Lower leg skin (tissue), 4 donors: ENCODE measurements at regions not wholly inside any gene's neighbourhood (a gene's known extent, or its start where the extent isn't known, plus 50 kb on each side); places are given as distances from the start of the nearest gene placed in this dataset.

ENCODE experiments used
- DNase-seq, 2 donors: peaks; one replicate each; pipeline ENCODE4 v3.0.0-alpha.2; 2019; ENCODE audit warnings: low spot score in 2 of 2
- H3K4me3 ChIP-seq: fragments of 200-600 bp; sonication (generic); 2 replicates; pipeline ENCODE4 v1.5.1; 2017; ENCODE audit warnings: mild to moderate bottlenecking, low read depth; ENCODE audit not compliant: poor library complexity, severe bottlenecking
- POLR2A ChIP-seq, 2 donors: fragments of 450-650 bp; IDR thresholded peaks; one replicate each; pipeline ENCODE4 v1.6.1; 2016 to 2017; ENCODE audit warnings: antibody characterized with exemption in 2 of 2, mild to moderate bottlenecking in 1 of 2, moderate library complexity in 1 of 2
- WGBS, 2 donors: methylation state at CpG; one replicate each; pipeline ENCODE4 v1.1.5; 2018; 5-methylcytosine and 5-hydroxymethylcytosine counted together
- intact Hi-C: fragments of 100-400 bp; cut with DNase I; formaldehyde crosslinking; loops from one replicate; pipeline ENCODE4 v1.15.0; 2023; ENCODE audit warnings: low total_unique reads
- TF ChIP-seq, protein P1 (sequence below), 3 donors: fragments of 450-650 bp; IDR thresholded peaks; one replicate each; pipeline ENCODE4 v1.5.1; 2016; ENCODE audit warnings: antibody characterized with exemption in 3 of 3, mild to moderate bottlenecking in 3 of 3, moderate library complexity in 2 of 3

DNA sequence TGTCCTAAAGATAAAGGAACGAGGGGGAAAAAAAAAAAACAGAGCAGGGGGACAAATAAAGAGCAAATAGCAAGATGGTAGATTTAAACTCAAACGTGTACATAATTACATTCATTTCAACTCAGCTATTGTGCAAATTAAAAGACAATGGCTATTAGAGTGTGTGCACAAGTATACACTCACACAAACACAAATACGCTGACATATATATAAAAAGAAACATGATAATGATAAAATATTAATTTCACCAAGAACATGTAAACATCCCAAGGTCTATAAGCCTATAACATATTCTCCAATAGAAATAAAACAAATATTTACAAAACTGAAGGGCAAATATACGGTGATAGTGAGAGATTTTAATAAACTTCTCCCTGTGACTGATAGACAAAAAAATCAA, 1354.9 kb upstream of the GJE1 start:
- intact Hi-C loops, result no loop called here
- DNase-seq, result no peak
- 87 to 89% methylated on average over 4 of the region's 4 CpGs for WGBS, 2 donors
- no peak for TF ChIP-seq POLR2A (IDR thresholded peaks at IDR 0.05)
- TF ChIP-seq, protein P1, sequence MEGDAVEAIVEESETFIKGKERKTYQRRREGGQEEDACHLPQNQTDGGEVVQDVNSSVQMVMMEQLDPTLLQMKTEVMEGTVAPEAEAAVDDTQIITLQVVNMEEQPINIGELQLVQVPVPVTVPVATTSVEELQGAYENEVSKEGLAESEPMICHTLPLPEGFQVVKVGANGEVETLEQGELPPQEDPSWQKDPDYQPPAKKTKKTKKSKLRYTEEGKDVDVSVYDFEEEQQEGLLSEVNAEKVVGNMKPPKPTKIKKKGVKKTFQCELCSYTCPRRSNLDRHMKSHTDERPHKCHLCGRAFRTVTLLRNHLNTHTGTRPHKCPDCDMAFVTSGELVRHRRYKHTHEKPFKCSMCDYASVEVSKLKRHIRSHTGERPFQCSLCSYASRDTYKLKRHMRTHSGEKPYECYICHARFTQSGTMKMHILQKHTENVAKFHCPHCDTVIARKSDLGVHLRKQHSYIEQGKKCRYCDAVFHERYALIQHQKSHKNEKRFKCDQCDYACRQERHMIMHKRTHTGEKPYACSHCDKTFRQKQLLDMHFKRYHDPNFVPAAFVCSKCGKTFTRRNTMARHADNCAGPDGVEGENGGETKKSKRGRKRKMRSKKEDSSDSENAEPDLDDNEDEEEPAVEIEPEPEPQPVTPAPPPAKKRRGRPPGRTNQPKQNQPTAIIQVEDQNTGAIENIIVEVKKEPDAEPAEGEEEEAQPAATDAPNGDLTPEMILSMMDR (IDR thresholded peaks at IDR 0.05), result no peak
- H3K4me3 ChIP-seq, result no peak overlapping the region

DNA sequence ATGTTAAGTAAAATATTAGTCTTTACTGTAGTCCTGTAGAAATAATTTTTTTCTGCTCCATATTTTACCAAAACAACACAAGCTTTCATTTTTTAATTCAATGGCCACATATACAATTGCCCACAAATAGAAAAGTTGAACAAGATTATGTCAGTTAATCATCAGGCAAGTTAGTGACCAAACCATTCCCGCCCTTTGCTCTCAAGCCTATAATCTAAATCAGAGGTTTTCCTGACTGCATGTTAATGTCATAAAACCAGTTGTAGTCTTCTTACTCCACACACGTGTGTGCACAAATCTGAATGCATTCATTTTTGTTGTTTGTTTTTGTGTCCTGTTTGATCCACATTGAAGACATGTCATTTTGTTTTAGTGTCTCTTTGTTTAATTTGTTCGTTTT, 1357.7 kb upstream of the GJE1 start:
- TF ChIP-seq, protein P1 (IDR thresholded peaks at IDR 0.05), result no peak
- TF ChIP-seq POLR2A (IDR thresholded peaks at IDR 0.05), result no peak
- DNase-seq, result no peak
- no peak overlapping the region for H3K4me3 ChIP-seq
- WGBS, 2 donors, result 65 to 74% methylated on average over 3 of the region's 3 CpGs
- intact Hi-C loops, result no loop called here

DNA sequence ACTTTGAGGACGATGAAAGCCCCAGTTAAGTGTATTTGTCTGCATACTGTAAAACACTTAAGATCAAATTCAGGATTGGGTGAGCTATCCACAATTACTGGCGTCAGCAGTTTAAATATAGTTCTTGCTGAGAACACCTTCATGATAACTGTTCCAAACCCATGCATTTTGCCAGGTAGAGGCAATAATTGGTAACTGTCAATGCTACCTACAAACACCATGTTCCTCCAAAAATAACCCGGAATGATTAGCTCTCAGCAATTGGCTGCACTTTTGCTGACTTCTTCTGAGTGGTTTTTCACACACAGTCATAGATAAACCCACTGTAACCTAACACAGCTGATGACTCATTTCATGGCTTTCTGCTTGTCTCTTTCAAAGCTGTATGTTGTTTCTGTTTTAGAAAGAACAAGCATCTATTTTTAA, 1358.6 kb upstream of the GJE1 start:
- WGBS, 2 donors, result 37 to 42% methylated on average over 3 of the region's 3 CpGs
- DNase-seq, result no peak
- no peak overlapping the region for H3K4me3 ChIP-seq
- intact Hi-C loops, result no loop called here
- TF ChIP-seq, protein P1 (IDR thresholded peaks at IDR 0.05), result no peak
- no peak for TF ChIP-seq POLR2A (IDR thresholded peaks at IDR 0.05)

DNA sequence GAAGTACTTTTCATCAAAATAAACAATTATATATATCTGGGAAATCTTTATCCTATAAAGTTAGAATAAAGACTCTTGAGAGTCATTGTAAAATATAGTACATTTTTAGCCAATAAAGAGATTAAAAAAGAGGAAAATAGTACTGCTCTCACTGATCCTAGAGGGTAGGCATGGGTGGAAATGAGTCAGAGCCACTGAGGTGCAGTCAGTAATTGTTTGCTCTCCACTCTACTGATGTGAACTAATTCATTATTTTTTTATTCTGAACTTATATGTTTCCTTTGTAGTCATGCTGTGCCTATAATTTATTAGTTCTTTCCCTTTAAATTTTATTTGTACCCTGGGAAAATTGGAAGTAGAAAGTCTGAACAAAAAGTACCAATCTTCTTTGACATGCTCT, 1359.4 kb upstream of the GJE1 start:
- TF ChIP-seq, protein P1 (IDR thresholded peaks at IDR 0.05), result no peak
- no peak for TF ChIP-seq POLR2A (IDR thresholded peaks at IDR 0.05)

DNA sequence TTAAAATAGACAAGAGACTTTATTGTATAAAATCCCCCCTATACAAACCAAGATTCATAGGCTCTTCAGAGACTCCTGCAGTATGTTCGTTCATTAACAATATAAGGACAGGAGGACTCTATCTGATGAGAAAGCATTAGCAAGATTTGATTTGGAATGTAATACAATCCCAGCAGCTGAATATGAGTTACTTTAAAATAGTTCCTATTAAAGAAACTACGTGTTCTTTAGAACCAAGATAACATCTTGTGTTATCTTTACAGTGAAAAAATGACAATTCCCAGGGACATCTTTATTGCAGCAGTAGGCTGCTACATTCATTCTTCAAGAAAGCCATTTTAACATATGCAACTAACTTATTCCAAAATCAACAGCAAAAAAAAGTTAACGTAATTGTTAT, 1360.1 kb upstream of the GJE1 start:
- TF ChIP-seq, protein P1 (IDR thresholded peaks at IDR 0.05), result no peak
- no peak for TF ChIP-seq POLR2A (IDR thresholded peaks at IDR 0.05)
- H3K4me3 ChIP-seq, result no peak overlapping the region
- WGBS, 2 donors, result 78 to 81% methylated on average over 3 of the region's 3 CpGs
- intact Hi-C loops, result no loop called here
- DNase-seq, result no peak

More for the DNA sequence above, 1359.4 kb upstream of the GJE1 start:
- DNase-seq, result no peak
- intact Hi-C loops, result no loop called here
- no peak overlapping the region for H3K4me3 ChIP-seq

DNA sequence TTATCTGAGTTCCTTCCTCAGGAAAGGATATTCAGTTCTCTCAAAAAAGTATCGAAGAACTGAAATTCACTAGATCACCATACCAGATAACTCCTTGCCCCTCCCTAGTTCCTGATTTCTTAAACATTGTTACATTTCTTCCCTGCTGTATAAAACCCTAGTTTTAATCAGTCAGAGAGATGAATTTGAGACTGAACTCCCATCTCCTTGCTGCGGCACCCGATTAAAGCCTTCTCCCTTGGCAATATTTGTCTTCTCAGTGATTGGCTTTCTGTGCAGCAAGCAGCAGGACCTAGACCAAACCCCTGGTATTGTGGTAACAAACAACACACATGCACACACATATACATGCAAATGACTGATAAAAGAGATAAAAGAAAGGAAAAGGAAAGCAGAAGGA, 1364.6 kb upstream of the GJE1 start:
- no peak for DNase-seq
- H3K4me3 ChIP-seq, result no peak overlapping the region
- TF ChIP-seq, protein P1 (IDR thresholded peaks at IDR 0.05), result no peak
- WGBS, 2 donors, result 93 to 97% methylated on average over 3 of the region's 3 CpGs
- intact Hi-C loops, result no loop called here
